Endothelial cell of umbilical vein (primary cell): ENCODE measurements at regions not wholly inside any gene's neighbourhood (a gene's known extent, or its start where the extent isn't known, plus 50 kb on each side); places are given as distances from the start of the nearest gene placed in this dataset.

ENCODE experiments used
- BruUV-seq: library from RNA; stranded (reverse); fragments of 400-500 nt; replicated peaks from 2 replicates; lab custom pipeline; 2021; lab: Mats Ljungman, UMichigan
- CTCF ChIA-PET: fragments of 300-600, 350-600 bp; sonication (Branson Sonifier 250); formaldehyde crosslinking; loops from one replicate; lab custom pipeline; 2021; ENCODE audit warnings: antibody characterized with exemption, inconsistent platforms; lab: Charles Lee
- POLR2A ChIA-PET: fragments of 300-600, 350-600 bp; sonication (Branson Sonifier 250); formaldehyde crosslinking; loops from one replicate; lab custom pipeline; 2021; ENCODE audit warnings: antibody characterized with exemption, inconsistent platforms; lab: Charles Lee
- DNase-seq: peaks from one replicate; pipeline ENCODE4 v3.0.0-alpha.2; 2011; ENCODE audit warnings: low read depth, low spot score
- FAIRE-seq: peaks from 2 replicates; lab custom pipeline; 2011; peaks lifted over from hg19 to GRCh38; lab: Jason Lieb, UNC
- H2AFZ ChIP-seq: 2 replicates; pipeline ENCODE4 v1.6.0; 2012; ENCODE audit warnings: low read depth, low read length, control low read depth, inconsistent platforms
- H3K27ac ChIP-seq: 2 replicates; pipeline ENCODE4 v1.5.1; 2011; ENCODE audit warnings: low read depth, mild to moderate bottlenecking, control low read depth, low read length, moderate library complexity; ENCODE audit not compliant: insufficient read depth
- H3K27me3 ChIP-seq, 2 experiments: 2 replicates each; pipeline versions ENCODE4 v1.6.0 to v1.6.1; 2011; ENCODE audit warnings: low read length in 2 of 2, mixed read lengths in 1 of 2; ENCODE audit not compliant: control insufficient read depth in 2 of 2, insufficient read depth in 2 of 2
- H3K36me3 ChIP-seq, 2 experiments: 2 replicates in 1 of 2; 3 replicates in 1 of 2; pipeline ENCODE4 v1.5.1; 2011; ENCODE audit warnings: low read length in 2 of 2, mild to moderate bottlenecking in 1 of 2, moderate library complexity in 1 of 2; ENCODE audit not compliant: control insufficient read depth in 2 of 2, insufficient read depth in 2 of 2; ENCODE audit errors: extremely low read depth in 1 of 2
- H3K4me1 ChIP-seq: 3 replicates; pipeline ENCODE4 v1.5.1; 2011; ENCODE audit warnings: mild to moderate bottlenecking, low read length; ENCODE audit not compliant: control insufficient read depth, insufficient read depth; ENCODE audit errors: extremely low read depth
- H3K4me2 ChIP-seq: 2 replicates; pipeline ENCODE4 v1.6.1; 2011; ENCODE audit warnings: low read length, control low read depth, mixed read lengths; ENCODE audit not compliant: insufficient read depth
- H3K4me3 ChIP-seq, 3 experiments: fragments of 200-600 bp in 1 of 3; sonication (generic), shearing (Covaris generic) in 1 of 3; replicated peaks in 1 of 3; 2 replicates each; pipeline ENCODE4 v1.5.1; 2011 to 2016; ENCODE audit warnings: control low read depth in 3 of 3, low read length in 3 of 3, mild to moderate bottlenecking in 2 of 3, inconsistent platforms in 1 of 3, low read depth in 1 of 3, moderate library complexity in 1 of 3; ENCODE audit not compliant: insufficient read depth in 1 of 3
- H3K79me2 ChIP-seq: 2 replicates; pipeline ENCODE4 v1.6.0; 2012; ENCODE audit warnings: low read length, inconsistent platforms; ENCODE audit not compliant: control insufficient read depth, insufficient read depth
- H3K9ac ChIP-seq: replicated peaks from 2 replicates; pipeline ENCODE3; 2011; ENCODE audit warnings: low read length, control low read depth; ENCODE audit not compliant: insufficient read depth; ENCODE audit errors: extremely low read depth
- H3K9me1 ChIP-seq: replicated peaks from 3 replicates; pipeline ENCODE4 v1.6.0; 2011; ENCODE audit warnings: mild to moderate bottlenecking, low read length; ENCODE audit not compliant: control insufficient read depth, insufficient read depth; ENCODE audit errors: extremely low read depth
- H3K9me3 ChIP-seq: replicated peaks from 2 replicates; pipeline ENCODE4 v1.5.1; 2012; ENCODE audit warnings: low read length, inconsistent platforms; ENCODE audit not compliant: control insufficient read depth, insufficient read depth
- H4K20me1 ChIP-seq: replicated peaks from 2 replicates; pipeline ENCODE3; 2011; ENCODE audit warnings: mild to moderate bottlenecking, low read length; ENCODE audit not compliant: control insufficient read depth, insufficient read depth; ENCODE audit errors: extremely low read depth
- EZH2 ChIP-seq: IDR thresholded peaks from 2 replicates; pipeline ENCODE4 v1.6.1; 2012; ENCODE audit warnings: borderline replicate concordance, low read depth, mild to moderate bottlenecking, moderate library complexity, low read length, inconsistent platforms; ENCODE audit not compliant: severe bottlenecking
- FOS ChIP-seq: IDR thresholded peaks from 2 replicates; pipeline ENCODE4 v1.6.1; 2011; ENCODE audit warnings: mild to moderate bottlenecking, low read length, moderate library complexity, borderline replicate concordance; ENCODE audit not compliant: insufficient read depth
- GATA2 ChIP-seq: IDR thresholded peaks from 2 replicates; pipeline ENCODE4 v1.7.0; 2011; ENCODE audit warnings: low read depth, mild to moderate bottlenecking, moderate library complexity, mixed read lengths, low read length; ENCODE audit not compliant: insufficient read length, insufficient read depth
- JUN ChIP-seq: IDR thresholded peaks from 2 replicates; pipeline ENCODE4 v1.6.1; 2011; ENCODE audit warnings: borderline replicate concordance, low read depth; ENCODE audit not compliant: insufficient read length, insufficient read depth
- MYC ChIP-seq: IDR thresholded peaks from one replicate; pipeline ENCODE4 v1.6.1; 2011; ENCODE audit warnings: mild to moderate bottlenecking, low read depth, low read length
- POLR2A ChIP-seq: IDR thresholded peaks from 2 replicates; pipeline ENCODE4 v1.6.1; 2012; ENCODE audit warnings: low read depth, mild to moderate bottlenecking, control low read depth, low read length
- POLR2AphosphoS5 ChIP-seq: IDR thresholded peaks from 2 replicates; pipeline ENCODE4 v1.6.1; 2012; ENCODE audit warnings: low read depth, mild to moderate bottlenecking, control low read depth, low read length, moderate library complexity; ENCODE audit not compliant: insufficient read depth
- dilution Hi-C: fragments of 300-500 bp; cut with MboI; formaldehyde crosslinking; loops from one replicate; pipeline ENCODE4 v1.15.0; 2019; ENCODE audit warnings: low sequenced_read_pairs; ENCODE audit not compliant: extremely low pct_ligation_motif_present
- intact Hi-C: fragments of 100-400 bp; cut with micrococcal nuclease; formaldehyde crosslinking; loops from one replicate; pipeline ENCODE4 v1.10.0; 2022
- TF ChIP-seq, protein P1 (sequence below): IDR thresholded peaks from 2 replicates; pipeline ENCODE4 v1.6.1; 2011; ENCODE audit not compliant: insufficient read depth, insufficient read length
- TF ChIP-seq, protein P2 (sequence below), 2 donors: IDR thresholded peaks; 1 replicate in 1 of 2; 2 replicates in 1 of 2; pipeline ENCODE4 v1.5.1; 2011; ENCODE audit warnings: low read length in 2 of 2, mild to moderate bottlenecking in 2 of 2, moderate library complexity in 2 of 2, control low read depth in 1 of 2, inconsistent platforms in 1 of 2, low read depth in 1 of 2; ENCODE audit not compliant: insufficient read depth in 1 of 2; ENCODE audit errors: extremely low read depth in 1 of 2

DNA sequence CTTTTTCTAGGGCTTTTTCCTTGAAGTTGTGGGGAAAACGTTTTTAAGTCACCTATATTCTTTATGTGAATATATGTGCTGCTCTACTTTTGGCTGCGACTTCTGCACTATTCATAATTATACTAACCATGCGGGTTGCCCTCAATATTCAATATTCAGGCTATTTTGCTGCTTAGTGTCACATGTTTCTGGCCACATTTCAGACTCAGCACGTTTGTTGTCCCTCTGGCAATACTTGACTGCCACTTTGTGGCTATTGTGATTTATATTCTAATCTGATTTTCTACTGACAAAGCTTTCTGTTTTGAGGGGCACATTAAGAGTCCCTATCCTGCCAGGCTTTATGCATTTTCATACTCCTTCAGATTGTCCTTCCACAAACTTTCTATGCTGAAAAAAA, 63.9 kb upstream of the CT45A1 start:
- no peak overlapping the region for H2AFZ ChIP-seq
- dilution Hi-C loops = no loop called here
- no peak for FAIRE-seq
- no peak overlapping the region for H3K9ac ChIP-seq
- H3K36me3 ChIP-seq = no peaks in the 10 kb centered on the region
- no peak overlapping the region for H3K27ac ChIP-seq
- intact Hi-C loops = no loop called here
- no peak overlapping the region for H3K4me3 ChIP-seq
- no peaks in the 10 kb centered on the region for H3K9me1 ChIP-seq
- no peaks in the 10 kb centered on the region for H3K79me2 ChIP-seq
- no peaks in the 10 kb centered on the region for H3K9me3 ChIP-seq
- CTCF ChIA-PET = no interaction called here
- no peak for TF ChIP-seq POLR2AphosphoS5
- TF ChIP-seq, protein P1, sequence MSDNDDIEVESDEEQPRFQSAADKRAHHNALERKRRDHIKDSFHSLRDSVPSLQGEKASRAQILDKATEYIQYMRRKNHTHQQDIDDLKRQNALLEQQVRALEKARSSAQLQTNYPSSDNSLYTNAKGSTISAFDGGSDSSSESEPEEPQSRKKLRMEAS = no peak
- TF ChIP-seq, protein P2, sequence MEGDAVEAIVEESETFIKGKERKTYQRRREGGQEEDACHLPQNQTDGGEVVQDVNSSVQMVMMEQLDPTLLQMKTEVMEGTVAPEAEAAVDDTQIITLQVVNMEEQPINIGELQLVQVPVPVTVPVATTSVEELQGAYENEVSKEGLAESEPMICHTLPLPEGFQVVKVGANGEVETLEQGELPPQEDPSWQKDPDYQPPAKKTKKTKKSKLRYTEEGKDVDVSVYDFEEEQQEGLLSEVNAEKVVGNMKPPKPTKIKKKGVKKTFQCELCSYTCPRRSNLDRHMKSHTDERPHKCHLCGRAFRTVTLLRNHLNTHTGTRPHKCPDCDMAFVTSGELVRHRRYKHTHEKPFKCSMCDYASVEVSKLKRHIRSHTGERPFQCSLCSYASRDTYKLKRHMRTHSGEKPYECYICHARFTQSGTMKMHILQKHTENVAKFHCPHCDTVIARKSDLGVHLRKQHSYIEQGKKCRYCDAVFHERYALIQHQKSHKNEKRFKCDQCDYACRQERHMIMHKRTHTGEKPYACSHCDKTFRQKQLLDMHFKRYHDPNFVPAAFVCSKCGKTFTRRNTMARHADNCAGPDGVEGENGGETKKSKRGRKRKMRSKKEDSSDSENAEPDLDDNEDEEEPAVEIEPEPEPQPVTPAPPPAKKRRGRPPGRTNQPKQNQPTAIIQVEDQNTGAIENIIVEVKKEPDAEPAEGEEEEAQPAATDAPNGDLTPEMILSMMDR (IDR thresholded peaks at IDR 0.05; ENCODE audit: extremely low read depth in 1 of 2, insufficient read depth in 1 of 2, low read depth in 1 of 2, low read length in 2 of 2) = no peak
- no peak for TF ChIP-seq FOS
- no peak for TF ChIP-seq MYC
- no peak for TF ChIP-seq POLR2A
- no peak for TF ChIP-seq JUN
- TF ChIP-seq GATA2 = no peak
- TF ChIP-seq EZH2 = no peak
- no peaks in the 10 kb centered on the region for H3K4me1 ChIP-seq
- no peaks in the 10 kb centered on the region for H4K20me1 ChIP-seq
- no peak overlapping the region for H3K4me2 ChIP-seq
- H3K27me3 ChIP-seq = no peaks in the 10 kb centered on the region
- BruUV-seq = no TSS peak
- POLR2A ChIA-PET = no interaction called here
- DNase-seq = no peak
